A673 (cell line): ENCODE measurements at regions not wholly inside any gene's neighbourhood (a gene's known extent, or its start where the extent isn't known, plus 50 kb on each side); places are given as distances from the start of the nearest gene placed in this dataset.

Experiments used
- CTCF ChIP-seq: fragments of 300-800, 200-600 bp; sonication (generic); conservative IDR thresholded peaks from 2 replicates; pipeline ENCODE4 v1.5.1; 2017; ENCODE audit warnings: low read depth, mild to moderate bottlenecking, antibody characterized with exemption, low read length, moderate library complexity, mixed read lengths
- EZH2 ChIP-seq: fragments of 200-600 bp; sonication (generic); IDR thresholded peaks from 2 replicates; pipeline ENCODE4 v1.6.1; 2017; ENCODE audit warnings: borderline replicate concordance, low read depth, mild to moderate bottlenecking, mixed read lengths, antibody characterized with exemption, low read length; ENCODE audit not compliant: poor library complexity, severe bottlenecking

GRCh38 chr2:150916467-150917396 lies 344.9 kb downstream of the RBM43 start:
- TF ChIP-seq CTCF (no peak), EZH2 (no peak)
